ENCODE measurements at regions not wholly inside any gene's neighbourhood (a gene's known extent, or its start where the extent isn't known, plus 50 kb on each side); places are given as distances from the start of the nearest gene placed in this dataset.

- no peaks in the 10 kb centered on the region for H3K36me3 ChIP-seq (replicated peaks in 1 of 2; ENCODE audit: control insufficient read depth in 1 of 2, insufficient read depth in 2 of 2, low read length in 2 of 2)
- H3K27ac ChIP-seq (ENCODE audit: low read depth in 1 of 2, low read length in 2 of 2) = no peak overlapping the region
- no peaks in the 10 kb centered on the region for H3K79me2 ChIP-seq (ENCODE audit: insufficient read depth, low read length)
- H3K9ac ChIP-seq (ENCODE audit: insufficient read depth, low read length, poor library complexity, severe bottlenecking) = no peak overlapping the region
- intact Hi-C loops (cut with micrococcal nuclease) = no loop called here
- H3K4me1 ChIP-seq (ENCODE audit: control insufficient read depth in 1 of 2, insufficient read depth in 2 of 2, low read length in 2 of 2) = no peaks in the 10 kb centered on the region
- Mint-ChIP-seq H3K27me3 (ENCODE audit: low read depth in 3 of 3) (no peaks in the 10 kb centered on the region), H3K36me3 (no peaks in the 10 kb centered on the region), H3K27ac (no peak overlapping the region), H3K9me3 (peaks cover 0 to 14% (median 6%) of the 10 kb centered on the region in 7 donors), H3K4me3 (no peak overlapping the region), H3K4me1 (no peaks in the 10 kb centered on the region)
- 89% methylated on average over 3 of the region's 7 CpGs for WGBS (ENCODE audit: insufficient coverage)
- H3K4me2 ChIP-seq (replicated peaks; ENCODE audit: extremely low read depth, low read length, poor library complexity, severe bottlenecking) = no peak overlapping the region
- no peak for DNase-seq
- H4K20me1 ChIP-seq (ENCODE audit: insufficient read depth, low read length) = no peaks in the 10 kb centered on the region
- H3K4me3 ChIP-seq (replicated peaks in 1 of 3; ENCODE audit: low read depth in 2 of 3, low read length in 3 of 3) = no peak overlapping the region
- no peak for TF ChIP-seq CTCF (IDR thresholded peaks at IDR 0.05)
- peaks cover 8 to 22% of the 10 kb centered on the region in 2 donors for H3K9me3 ChIP-seq (replicated peaks in 1 of 2; ENCODE audit: control insufficient read depth in 1 of 2, insufficient read depth in 1 of 2, low read length in 2 of 2)
- H2AFZ ChIP-seq (ENCODE audit: insufficient read depth, low read depth, low read length, poor library complexity, severe bottlenecking) = no peak overlapping the region
- H3K27me3 ChIP-seq (ENCODE audit: control insufficient read depth in 2 of 2, insufficient read depth in 2 of 2, low read length in 2 of 2) = no peaks in the 10 kb centered on the region
Observed at GRCh38 chr13:81224209-81224833, 883.4 kb upstream of the SPRY2 start.

- H3K36me3 Mint-ChIP-seq = no peaks in the 10 kb centered on the region
- no peak overlapping the region for H3K9ac ChIP-seq (ENCODE audit: insufficient read depth, low read length, poor library complexity, severe bottlenecking)
- intact Hi-C loops (cut with micrococcal nuclease) = no loop called here
- no peaks in the 10 kb centered on the region for H3K79me2 ChIP-seq (ENCODE audit: insufficient read depth, low read length)
- no peaks in the 10 kb centered on the region for H3K27me3 Mint-ChIP-seq (ENCODE audit: low read depth in 3 of 3)
- H3K9me3 Mint-ChIP-seq = peaks cover 0 to 14% (median 6%) of the 10 kb centered on the region in 7 donors
- no peak for TF ChIP-seq CTCF (IDR thresholded peaks at IDR 0.05)
- no peaks in the 10 kb centered on the region for H3K4me1 ChIP-seq (ENCODE audit: control insufficient read depth in 1 of 2, insufficient read depth in 2 of 2, low read length in 2 of 2)
- H3K4me1 Mint-ChIP-seq = no peaks in the 10 kb centered on the region
- no peaks in the 10 kb centered on the region for H3K27me3 ChIP-seq (ENCODE audit: control insufficient read depth in 2 of 2, insufficient read depth in 2 of 2, low read length in 2 of 2)
- no peaks in the 10 kb centered on the region for H3K36me3 ChIP-seq (replicated peaks in 1 of 2; ENCODE audit: control insufficient read depth in 1 of 2, insufficient read depth in 2 of 2, low read length in 2 of 2)
- no peak for DNase-seq
- H4K20me1 ChIP-seq (ENCODE audit: insufficient read depth, low read length) = no peaks in the 10 kb centered on the region
- no peak overlapping the region for H3K4me3 ChIP-seq (replicated peaks in 1 of 3; ENCODE audit: low read depth in 2 of 3, low read length in 3 of 3)
- no peak overlapping the region for H2AFZ ChIP-seq (ENCODE audit: insufficient read depth, low read depth, low read length, poor library complexity, severe bottlenecking)
- no peak overlapping the region for H3K4me3 Mint-ChIP-seq
- no peak overlapping the region for H3K27ac Mint-ChIP-seq
- H3K27ac ChIP-seq (ENCODE audit: low read depth in 1 of 2, low read length in 2 of 2) = no peak overlapping the region
- peaks cover 8 to 22% of the 10 kb centered on the region in 2 donors for H3K9me3 ChIP-seq (replicated peaks in 1 of 2; ENCODE audit: control insufficient read depth in 1 of 2, insufficient read depth in 1 of 2, low read length in 2 of 2)
- WGBS (ENCODE audit: insufficient coverage) = no CpG with 5 or more reads among the region's 6 CpGs
- no peak overlapping the region for H3K4me2 ChIP-seq (replicated peaks; ENCODE audit: extremely low read depth, low read length, poor library complexity, severe bottlenecking)
Observed at GRCh38 chr13:81223778-81224177, 882.9 kb upstream of the SPRY2 start.

All from CD14-positive monocyte (primary cell).